ENCODE measurements at regions not wholly inside any gene's neighbourhood (a gene's known extent, or its start where the extent isn't known, plus 50 kb on each side); places are given as distances from the start of the nearest gene placed in this dataset.

DNA sequence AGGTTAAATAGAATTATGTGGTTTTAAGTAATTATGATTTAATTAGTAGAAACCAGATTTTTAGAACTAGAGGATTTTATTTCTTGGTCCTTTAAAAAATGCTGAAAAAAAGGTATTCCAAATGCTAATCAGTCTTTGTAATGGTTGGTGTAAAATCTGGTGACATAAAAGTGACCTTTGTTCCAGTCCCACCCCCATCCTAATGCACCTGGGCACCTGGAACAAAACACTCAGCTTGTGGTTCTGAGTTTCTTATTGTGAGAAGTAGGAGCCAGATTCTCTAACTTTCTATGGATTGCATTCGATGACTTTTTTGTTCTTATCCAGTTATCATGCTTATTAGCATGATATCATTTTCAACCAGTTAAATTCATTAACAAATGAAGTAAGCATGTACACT is 115.1 kb upstream of the CTNND2 start:
- Histone ChIP-seq H3K18ac (ENCODE audit: low read length) (no peak overlapping the region), H3K9me3 (ENCODE audit: insufficient read depth, low read depth, low read length) (no peaks in the 10 kb centered on the region), H3K79me2 (ENCODE audit: control insufficient read depth, insufficient read depth, low read length, poor library complexity) (no peaks in the 10 kb centered on the region), H3K14ac (ENCODE audit: low read length) (no peak overlapping the region), H2AK5ac (ENCODE audit: low read length) (no peak overlapping the region), H4K12ac (ENCODE audit: low read depth, low read length) (no peak overlapping the region), H2BK12ac (ENCODE audit: low read length) (no peak overlapping the region), H3K79me1 (ENCODE audit: low read length) (no peaks in the 10 kb centered on the region), H3K23ac (ENCODE audit: low read length) (no peak overlapping the region), H2AFZ (ENCODE audit: insufficient read depth, low read length, poor library complexity) (no peak overlapping the region), H2BK5ac (ENCODE audit: low read depth, low read length, poor library complexity) (no peak overlapping the region), H3K27ac (ENCODE audit: low read depth, low read length) (no peak overlapping the region), H3K4me2 (ENCODE audit: low read length) (no peak overlapping the region), H3K9ac (ENCODE audit: low read length) (no peak overlapping the region), H3K4me3 (ENCODE audit: low read depth, low read length) (no peak overlapping the region), H3K4ac (ENCODE audit: low read depth, low read length) (no peak overlapping the region), H2BK120ac (ENCODE audit: insufficient read depth, low read length, poor library complexity) (no peak overlapping the region), H3K4me1 (ENCODE audit: control insufficient read depth in 1 of 2, insufficient read depth in 2 of 2, low read length in 2 of 2) (no peaks in the 10 kb centered on the region), H4K8ac (ENCODE audit: low read depth, low read length) (no peak overlapping the region), H3K27me3 (ENCODE audit: insufficient read depth, low read length) (no peaks in the 10 kb centered on the region), H3K36me3 (ENCODE audit: control insufficient read depth in 1 of 2, insufficient read depth in 2 of 2, low read length in 2 of 2) (no peaks in the 10 kb centered on the region), H4K91ac (ENCODE audit: low read depth, low read length) (no peak overlapping the region)
- no peak for DNase-seq
- no CpG with 5 or more reads among the region's 1 CpG for WGBS (ENCODE audit: extremely low coverage, insufficient coverage, insufficient read length)

DNA sequence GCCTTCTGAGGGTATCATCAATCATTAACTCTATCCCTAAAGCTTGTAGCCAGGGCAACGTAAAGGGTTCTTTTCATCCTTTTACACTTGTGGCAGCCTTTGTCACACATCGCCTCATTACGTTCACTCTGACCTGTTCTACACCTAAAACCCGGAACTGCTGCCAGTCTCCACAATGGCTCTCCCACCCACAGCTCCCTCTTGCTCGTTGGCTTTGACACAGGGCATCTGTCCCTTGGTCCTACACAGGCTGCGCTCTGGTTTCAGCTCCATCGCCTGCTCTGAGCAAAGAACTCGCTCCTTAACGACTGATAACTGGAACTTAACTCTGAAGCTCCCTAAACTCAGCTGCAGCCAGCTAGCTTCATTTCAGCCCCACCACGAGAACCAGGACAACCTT is 112.8 kb upstream of the CTNND2 start:
- Histone ChIP-seq H4K12ac (ENCODE audit: low read depth, low read length) (no peak overlapping the region), H2AK5ac (ENCODE audit: low read length) (no peak overlapping the region), H2BK5ac (ENCODE audit: low read depth, low read length, poor library complexity) (no peak overlapping the region), H3K9ac (ENCODE audit: low read length) (no peak overlapping the region), H3K27ac (ENCODE audit: low read depth, low read length) (no peak overlapping the region), H2AFZ (ENCODE audit: insufficient read depth, low read length, poor library complexity) (no peak overlapping the region), H3K9me3 (ENCODE audit: insufficient read depth, low read depth, low read length) (no peaks in the 10 kb centered on the region), H4K8ac (ENCODE audit: low read depth, low read length) (no peak overlapping the region), H3K14ac (ENCODE audit: low read length) (no peak overlapping the region), H2BK12ac (ENCODE audit: low read length) (no peak overlapping the region), H3K4ac (ENCODE audit: low read depth, low read length) (no peak overlapping the region), H3K4me2 (ENCODE audit: low read length) (no peak overlapping the region), H3K79me2 (ENCODE audit: control insufficient read depth, insufficient read depth, low read length, poor library complexity) (no peaks in the 10 kb centered on the region), H3K79me1 (ENCODE audit: low read length) (no peaks in the 10 kb centered on the region), H3K4me1 (ENCODE audit: control insufficient read depth in 1 of 2, insufficient read depth in 2 of 2, low read length in 2 of 2) (no peaks in the 10 kb centered on the region), H3K36me3 (ENCODE audit: control insufficient read depth in 1 of 2, insufficient read depth in 2 of 2, low read length in 2 of 2) (no peaks in the 10 kb centered on the region), H3K18ac (ENCODE audit: low read length) (no peak overlapping the region), H3K27me3 (ENCODE audit: insufficient read depth, low read length) (no peaks in the 10 kb centered on the region), H4K91ac (ENCODE audit: low read depth, low read length) (no peak overlapping the region), H3K23ac (ENCODE audit: low read length) (no peak overlapping the region), H3K4me3 (ENCODE audit: low read depth, low read length) (no peak overlapping the region), H2BK120ac (ENCODE audit: insufficient read depth, low read length, poor library complexity) (no peak overlapping the region)
- no CpG with 5 or more reads among the region's 10 CpGs for WGBS (ENCODE audit: extremely low coverage, insufficient coverage, insufficient read length)
- no peak for DNase-seq

DNA sequence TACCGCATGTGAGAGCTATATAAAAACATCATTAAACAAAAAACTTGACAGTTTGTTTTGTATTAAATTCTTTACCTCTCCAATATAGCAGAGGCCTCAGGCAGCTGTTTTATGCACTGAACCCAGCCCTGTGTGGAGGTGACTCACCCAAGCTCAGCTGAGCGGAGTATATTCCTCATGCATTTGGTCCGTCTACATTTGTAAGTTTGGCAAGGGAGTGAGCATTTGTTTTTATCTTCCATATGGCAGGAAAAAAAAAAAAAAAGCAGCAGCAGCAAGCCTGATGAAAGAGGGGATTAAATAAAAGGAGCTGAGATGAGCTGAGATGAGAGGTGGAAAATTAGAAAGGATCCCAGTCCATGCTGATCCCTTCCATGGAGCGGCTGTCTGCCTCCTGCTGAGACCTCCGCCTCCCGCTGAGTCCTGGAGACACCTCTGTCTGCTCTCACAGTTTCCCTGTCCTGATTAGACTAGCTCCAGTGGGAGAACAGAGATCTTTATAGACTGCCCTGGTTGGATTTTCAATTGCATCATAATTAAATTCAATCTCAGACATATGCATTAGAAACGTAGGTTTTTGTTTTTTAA is 112.0 kb upstream of the CTNND2 start:
- H3K79me1 ChIP-seq (ENCODE audit: low read length): no peaks in the 10 kb centered on the region
- H3K4me2 ChIP-seq (ENCODE audit: low read length): no peak overlapping the region
- H3K9ac ChIP-seq (ENCODE audit: low read length): no peak overlapping the region
- H2BK5ac ChIP-seq (ENCODE audit: low read depth, low read length, poor library complexity): no peak overlapping the region
- no peak overlapping the region for H4K8ac ChIP-seq (ENCODE audit: low read depth, low read length)
- WGBS (ENCODE audit: extremely low coverage, insufficient coverage, insufficient read length): no CpG with 5 or more reads among the region's 7 CpGs
- no peak overlapping the region for H3K14ac ChIP-seq (ENCODE audit: low read length)
- H3K27ac ChIP-seq (ENCODE audit: low read depth, low read length): no peak overlapping the region
- no peak overlapping the region for H3K4me3 ChIP-seq (ENCODE audit: low read depth, low read length)
- no peaks in the 10 kb centered on the region for H3K79me2 ChIP-seq (ENCODE audit: control insufficient read depth, insufficient read depth, low read length, poor library complexity)
- no peaks in the 10 kb centered on the region for H3K4me1 ChIP-seq (ENCODE audit: control insufficient read depth in 1 of 2, insufficient read depth in 2 of 2, low read length in 2 of 2)
- H4K91ac ChIP-seq (ENCODE audit: low read depth, low read length): no peak overlapping the region
- H2AFZ ChIP-seq (ENCODE audit: insufficient read depth, low read length, poor library complexity): no peak overlapping the region
- no peak overlapping the region for H3K4ac ChIP-seq (ENCODE audit: low read depth, low read length)
- peak in 1 of 2 donors; percentile 20 for DNase-seq
- H2AK5ac ChIP-seq (ENCODE audit: low read length): no peak overlapping the region
- H2BK12ac ChIP-seq (ENCODE audit: low read length): no peak overlapping the region
- H3K9me3 ChIP-seq (ENCODE audit: insufficient read depth, low read depth, low read length): no peaks in the 10 kb centered on the region
- no peaks in the 10 kb centered on the region for H3K27me3 ChIP-seq (ENCODE audit: insufficient read depth, low read length)
- H3K36me3 ChIP-seq (ENCODE audit: control insufficient read depth in 1 of 2, insufficient read depth in 2 of 2, low read length in 2 of 2): no peaks in the 10 kb centered on the region
- no peak overlapping the region for H2BK120ac ChIP-seq (ENCODE audit: insufficient read depth, low read length, poor library complexity)
- H3K18ac ChIP-seq (ENCODE audit: low read length): no peak overlapping the region
- no peak overlapping the region for H4K12ac ChIP-seq (ENCODE audit: low read depth, low read length)
- no peak overlapping the region for H3K23ac ChIP-seq (ENCODE audit: low read length)

DNA sequence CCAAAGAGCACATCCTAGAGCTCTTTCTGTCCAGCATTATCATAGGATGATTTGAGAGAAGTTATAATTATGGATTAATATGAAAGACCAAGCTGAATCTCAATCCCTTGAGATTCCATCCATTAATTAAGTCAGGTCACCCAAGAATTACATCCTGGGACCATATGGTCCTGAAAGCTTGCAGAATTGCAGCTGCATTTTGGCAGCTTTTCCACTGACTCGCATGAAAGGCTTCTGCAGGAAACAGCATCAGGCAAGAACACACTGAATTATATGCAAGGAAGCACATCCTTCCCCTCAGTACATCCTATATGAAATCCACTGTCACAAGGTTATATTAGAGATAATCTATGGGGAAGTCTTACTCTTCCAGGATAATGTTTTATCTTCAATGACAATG is 109.1 kb upstream of the CTNND2 start:
- H3K14ac ChIP-seq (ENCODE audit: low read length): no peak overlapping the region
- H3K27me3 ChIP-seq (ENCODE audit: insufficient read depth, low read length): no peaks in the 10 kb centered on the region
- no peak overlapping the region for H2BK12ac ChIP-seq (ENCODE audit: low read length)
- H3K4ac ChIP-seq (ENCODE audit: low read depth, low read length): no peak overlapping the region
- no peak for DNase-seq
- no peak overlapping the region for H2BK120ac ChIP-seq (ENCODE audit: insufficient read depth, low read length, poor library complexity)
- no peaks in the 10 kb centered on the region for H3K79me2 ChIP-seq (ENCODE audit: control insufficient read depth, insufficient read depth, low read length, poor library complexity)
- H4K8ac ChIP-seq (ENCODE audit: low read depth, low read length): no peak overlapping the region
- no peaks in the 10 kb centered on the region for H3K79me1 ChIP-seq (ENCODE audit: low read length)
- no peak overlapping the region for H3K9ac ChIP-seq (ENCODE audit: low read length)
- H4K12ac ChIP-seq (ENCODE audit: low read depth, low read length): no peak overlapping the region
- no peak overlapping the region for H2AFZ ChIP-seq (ENCODE audit: insufficient read depth, low read length, poor library complexity)
- H2BK5ac ChIP-seq (ENCODE audit: low read depth, low read length, poor library complexity): no peak overlapping the region
- no peak overlapping the region for H2AK5ac ChIP-seq (ENCODE audit: low read length)
- H3K4me3 ChIP-seq (ENCODE audit: low read depth, low read length): no peak overlapping the region
- no peaks in the 10 kb centered on the region for H3K36me3 ChIP-seq (ENCODE audit: control insufficient read depth in 1 of 2, insufficient read depth in 2 of 2, low read length in 2 of 2)
- H3K4me2 ChIP-seq (ENCODE audit: low read length): no peak overlapping the region
- H3K4me1 ChIP-seq (ENCODE audit: control insufficient read depth in 1 of 2, insufficient read depth in 2 of 2, low read length in 2 of 2): no peaks in the 10 kb centered on the region
- H3K27ac ChIP-seq (ENCODE audit: low read depth, low read length): no peak overlapping the region
- no CpG with 5 or more reads among the region's 1 CpG for WGBS (ENCODE audit: extremely low coverage, insufficient coverage, insufficient read length)
- no peak overlapping the region for H3K23ac ChIP-seq (ENCODE audit: low read length)
- H3K18ac ChIP-seq (ENCODE audit: low read length): no peak overlapping the region
- H4K91ac ChIP-seq (ENCODE audit: low read depth, low read length): no peak overlapping the region
- no peaks in the 10 kb centered on the region for H3K9me3 ChIP-seq (ENCODE audit: insufficient read depth, low read depth, low read length)

Measured in trophoblast cell (in vitro differentiated cells and primary cell).